Mesothelial cell of epicardium (in vitro differentiated cells): ENCODE measurements at regions not wholly inside any gene's neighbourhood (a gene's known extent, or its start where the extent isn't known, plus 50 kb on each side); places are given as distances from the start of the nearest gene placed in this dataset.

Source experiments
- DNase-seq, 2 experiments: peaks; one replicate each; pipeline ENCODE4 v3.0.0; 2021; ENCODE audit warnings: low spot score in 2 of 2; ENCODE audit not compliant: unreplicated experiment in 2 of 2
- H3K27ac Mint-ChIP-seq: 2 replicates; pipeline ENCODE4 v1.8.0; 2021; ENCODE audit warnings: mixed read lengths
- H3K27me3 Mint-ChIP-seq: 2 replicates; pipeline ENCODE4 v1.8.0; 2021; ENCODE audit warnings: low read depth, mixed read lengths
- H3K36me3 Mint-ChIP-seq: 2 replicates; pipeline ENCODE4 v1.8.0; 2021; ENCODE audit warnings: mixed read lengths
- H3K4me1 Mint-ChIP-seq: 2 replicates; pipeline ENCODE4 v1.8.0; 2021; ENCODE audit warnings: mixed read lengths
- H3K4me3 Mint-ChIP-seq: 2 replicates; pipeline ENCODE4 v1.8.0; 2021; ENCODE audit warnings: mild to moderate bottlenecking, moderate library complexity, mixed read lengths
- H3K9me3 Mint-ChIP-seq: 2 replicates; pipeline ENCODE4 v1.8.0; 2021; ENCODE audit warnings: mixed read lengths
- TF ChIP-seq, protein P1 (sequence below): fragments of 200-600 bp; sonication (generic); IDR thresholded peaks from one replicate; pipeline ENCODE4 v1.5.0; 2021; ENCODE audit warnings: antibody characterized with exemption; ENCODE audit not compliant: unreplicated experiment

DNA sequence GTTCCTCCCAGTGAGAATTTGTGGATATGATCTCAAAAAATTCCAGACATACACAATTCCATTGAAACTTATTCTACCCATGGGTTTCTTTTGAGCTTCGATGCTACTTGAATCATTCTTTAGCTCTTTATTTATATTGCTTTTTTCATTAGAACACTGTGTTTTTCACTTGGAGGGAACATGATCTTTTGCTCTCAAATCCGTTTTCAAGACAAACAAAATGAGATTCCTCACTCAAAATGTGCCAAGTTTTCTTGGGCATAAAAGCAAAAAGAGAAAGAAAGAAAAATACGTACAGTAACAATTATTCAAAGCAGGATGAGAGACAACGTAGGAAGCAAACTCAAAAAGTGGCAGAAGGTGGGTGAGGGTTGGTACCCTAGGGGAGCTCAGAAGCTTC is 118.8 kb upstream of the PDZRN3 start:
- DNase-seq, result no peak
- Mint-ChIP-seq H3K4me1 (peaks cover 7% of the 10 kb centered on the region), H3K9me3 (no peaks in the 10 kb centered on the region), H3K27ac (no peak overlapping the region), H3K36me3 (no peaks in the 10 kb centered on the region), H3K4me3 (no peak overlapping the region), H3K27me3 (no peaks in the 10 kb centered on the region)
- TF ChIP-seq, protein P1, sequence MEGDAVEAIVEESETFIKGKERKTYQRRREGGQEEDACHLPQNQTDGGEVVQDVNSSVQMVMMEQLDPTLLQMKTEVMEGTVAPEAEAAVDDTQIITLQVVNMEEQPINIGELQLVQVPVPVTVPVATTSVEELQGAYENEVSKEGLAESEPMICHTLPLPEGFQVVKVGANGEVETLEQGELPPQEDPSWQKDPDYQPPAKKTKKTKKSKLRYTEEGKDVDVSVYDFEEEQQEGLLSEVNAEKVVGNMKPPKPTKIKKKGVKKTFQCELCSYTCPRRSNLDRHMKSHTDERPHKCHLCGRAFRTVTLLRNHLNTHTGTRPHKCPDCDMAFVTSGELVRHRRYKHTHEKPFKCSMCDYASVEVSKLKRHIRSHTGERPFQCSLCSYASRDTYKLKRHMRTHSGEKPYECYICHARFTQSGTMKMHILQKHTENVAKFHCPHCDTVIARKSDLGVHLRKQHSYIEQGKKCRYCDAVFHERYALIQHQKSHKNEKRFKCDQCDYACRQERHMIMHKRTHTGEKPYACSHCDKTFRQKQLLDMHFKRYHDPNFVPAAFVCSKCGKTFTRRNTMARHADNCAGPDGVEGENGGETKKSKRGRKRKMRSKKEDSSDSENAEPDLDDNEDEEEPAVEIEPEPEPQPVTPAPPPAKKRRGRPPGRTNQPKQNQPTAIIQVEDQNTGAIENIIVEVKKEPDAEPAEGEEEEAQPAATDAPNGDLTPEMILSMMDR, result no peak

DNA sequence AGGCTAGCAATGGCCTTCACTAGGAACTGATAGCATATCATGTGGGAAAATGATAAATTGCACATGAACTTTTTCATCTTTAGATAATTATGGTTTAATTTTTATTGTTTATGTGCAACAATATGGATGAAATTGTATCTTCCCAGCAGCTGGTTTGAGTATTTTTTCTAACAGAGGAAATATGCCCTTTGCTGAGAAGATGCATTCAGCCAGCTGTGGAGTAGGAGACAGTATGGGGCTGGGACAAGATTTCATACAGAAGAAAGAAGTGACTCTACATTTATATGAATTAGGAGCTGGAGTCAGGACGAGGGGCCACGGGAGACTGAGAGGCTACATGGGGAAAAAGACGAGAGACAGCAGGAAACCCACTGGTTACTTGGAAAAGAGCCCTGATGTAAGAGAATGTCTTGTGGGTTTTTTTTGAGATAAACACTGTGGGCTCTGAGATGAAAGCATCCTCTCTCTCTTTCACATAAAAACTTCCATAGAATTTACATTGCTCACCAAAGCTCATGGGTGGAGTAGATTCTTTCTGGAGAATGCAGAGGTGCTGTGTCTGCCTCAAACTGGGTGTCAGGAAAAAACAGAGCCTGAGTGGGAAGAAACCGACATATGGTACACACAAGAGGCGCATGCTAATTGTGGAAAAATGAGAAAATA is 115.2 kb upstream of the PDZRN3 start:
- Mint-ChIP-seq H3K9me3 (no peaks in the 10 kb centered on the region), H3K36me3 (no peaks in the 10 kb centered on the region), H3K4me1 (peaks cover 7% of the 10 kb centered on the region), H3K27ac (peak overlapping the region; percentile 80), H3K4me3 (no peak overlapping the region), H3K27me3 (no peaks in the 10 kb centered on the region)
- TF ChIP-seq, protein P1, result no peak
- DNase-seq, result no peak

DNA sequence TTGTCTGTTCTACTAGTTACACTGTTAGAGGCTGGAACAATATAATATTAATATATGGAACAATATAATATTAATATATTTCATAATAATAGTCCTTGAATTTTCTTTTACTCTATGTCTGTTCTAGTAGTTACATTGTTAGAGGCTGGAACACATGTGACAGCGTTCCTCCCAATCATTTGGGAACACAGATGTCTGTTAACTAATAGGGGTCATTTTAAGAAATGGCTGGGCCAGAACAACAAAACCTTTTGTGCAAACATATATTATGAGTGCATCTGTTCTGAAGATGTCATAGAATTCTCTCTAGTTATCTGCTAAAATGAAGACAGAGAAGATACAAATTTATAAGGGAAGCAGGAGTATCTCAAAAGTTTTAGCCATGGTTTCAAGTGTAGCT is 114.0 kb upstream of the PDZRN3 start:
- Mint-ChIP-seq H3K9me3 (no peaks in the 10 kb centered on the region), H3K4me3 (no peak overlapping the region), H3K4me1 (peaks cover 11% of the 10 kb centered on the region), H3K27ac (no peak overlapping the region), H3K27me3 (no peaks in the 10 kb centered on the region), H3K36me3 (no peaks in the 10 kb centered on the region)
- no peak for DNase-seq
- TF ChIP-seq, protein P1, result no peak

DNA sequence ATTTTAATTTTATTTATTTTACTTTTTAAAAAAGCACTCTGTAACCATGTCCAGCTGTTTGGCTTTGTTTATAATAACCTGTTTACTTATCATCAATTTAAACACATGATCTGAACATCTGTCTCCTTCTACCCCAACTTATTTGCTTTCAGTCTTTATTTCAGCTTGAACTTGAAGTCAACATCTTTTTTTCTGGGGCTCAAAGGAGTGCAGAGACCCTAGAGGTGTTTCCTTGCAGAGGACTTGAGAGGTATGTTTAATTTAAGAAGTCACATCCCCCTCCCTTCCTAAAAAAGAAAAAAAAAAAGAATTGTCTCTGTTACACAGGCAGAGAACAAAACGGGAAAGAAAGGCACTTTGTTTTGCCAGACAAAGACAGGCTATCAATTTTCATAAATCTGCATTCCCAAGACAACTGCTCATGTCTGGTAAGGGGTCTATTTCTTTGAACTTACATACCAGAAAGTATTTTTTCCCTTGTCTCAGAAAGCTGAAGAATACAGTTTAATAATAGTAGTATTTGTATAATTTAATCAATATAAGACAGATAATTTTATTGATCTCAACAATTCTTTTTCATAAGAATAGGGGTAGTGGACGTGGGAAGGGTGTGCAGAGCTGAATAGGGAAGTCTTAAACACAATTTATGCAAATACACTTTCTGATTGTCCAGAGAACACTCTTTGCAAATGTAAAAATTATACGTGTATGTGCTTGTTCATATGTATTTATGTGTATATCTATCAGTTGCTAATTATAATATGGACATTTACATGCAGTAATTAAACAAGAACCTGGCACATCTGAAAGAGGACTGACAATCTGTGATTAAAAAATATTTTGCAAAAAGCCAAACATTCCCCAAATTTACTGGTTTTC is 109.7 kb upstream of the PDZRN3 start:
- TF ChIP-seq, protein P1, result no peak
- Mint-ChIP-seq H3K9me3 (peaks cover 4% of the 10 kb centered on the region), H3K4me3 (no peak overlapping the region), H3K4me1 (peaks cover 14% of the 10 kb centered on the region), H3K27ac (peak overlapping the region; percentile 28), H3K27me3 (no peaks in the 10 kb centered on the region), H3K36me3 (no peaks in the 10 kb centered on the region)
- DNase-seq, result no peak

DNA sequence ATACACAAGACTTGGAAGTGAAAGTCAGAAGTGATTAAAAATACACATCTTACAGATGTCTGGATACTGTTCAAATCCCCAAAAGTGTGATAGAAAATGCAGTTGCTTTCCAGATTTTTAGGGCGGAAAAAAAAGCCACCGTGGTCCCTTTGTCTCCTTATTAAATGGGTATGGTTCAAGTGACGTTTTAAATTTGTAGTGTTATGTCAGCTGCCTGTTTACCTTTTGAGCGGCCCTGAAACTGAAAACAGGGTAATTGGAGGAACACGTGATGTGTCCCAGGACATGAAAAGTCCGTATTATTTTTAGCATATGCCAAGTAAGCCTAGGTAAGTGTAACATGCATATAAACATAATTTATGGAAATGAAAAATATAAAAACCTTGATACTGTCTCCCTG is 109.0 kb upstream of the PDZRN3 start:
- H3K4me3 Mint-ChIP-seq, result no peak overlapping the region
- H3K4me1 Mint-ChIP-seq, result peaks cover 14% of the 10 kb centered on the region
- TF ChIP-seq, protein P1, result no peak
- no peak overlapping the region for H3K27ac Mint-ChIP-seq
- peaks cover 4% of the 10 kb centered on the region for H3K9me3 Mint-ChIP-seq
- H3K36me3 Mint-ChIP-seq, result no peaks in the 10 kb centered on the region
- no peaks in the 10 kb centered on the region for H3K27me3 Mint-ChIP-seq
- no peak for DNase-seq
